Astrocyte of the cerebellum (primary cell): ENCODE measurements at regions not wholly inside any gene's neighbourhood (a gene's known extent, or its start where the extent isn't known, plus 50 kb on each side); places are given as distances from the start of the nearest gene placed in this dataset.
"Not testable (repeated sequence)": the region's sequence is repeated elsewhere in the genome, so short reads cannot be mapped to it uniquely, and the experiment has no call there.

Experiments used
- DNase-seq: peaks from one replicate; pipeline ENCODE4 v3.0.0-alpha.2; 2011; ENCODE audit warnings: low read depth
- H3K4me3 ChIP-seq: 2 replicates; pipeline ENCODE4 v1.5.1; 2011; ENCODE audit warnings: mild to moderate bottlenecking, low read depth, low read length, moderate library complexity
- CTCF ChIP-seq: IDR thresholded peaks from 2 replicates; pipeline ENCODE4 v1.5.1; 2012; ENCODE audit warnings: low read length, low read depth, moderate library complexity, mild to moderate bottlenecking; ENCODE audit errors: missing control alignments
- in situ Hi-C: cut with HindIII; loops from 2 replicates; pipeline ENCODE4 v1.10.0; 2017; ENCODE audit warnings: low sequenced_read_pairs

- in situ Hi-C loops = no loop called here
- no peak for DNase-seq
Measured at GRCh38 chr4:154024097-154024694, 235.3 kb upstream of the SFRP2 start.

GRCh38 chr4:154023671-154024070 lies 234.8 kb upstream of the SFRP2 start:
- DNase-seq, in situ Hi-C loops, H3K4me3 ChIP-seq: not testable (repeated sequence)

More at GRCh38 chr4:154024097-154024694, 235.3 kb upstream of the SFRP2 start:
- TF ChIP-seq CTCF = peak; percentile 26
- no peak overlapping the region for H3K4me3 ChIP-seq

GRCh38 chr4:154019811-154020210 lies 230.9 kb upstream of the SFRP2 start:
- no peak overlapping the region for H3K4me3 ChIP-seq
- in situ Hi-C loops = no loop called here
- no peak for DNase-seq
- no peak for TF ChIP-seq CTCF

GRCh38 chr4:154018659-154019058 lies 229.8 kb upstream of the SFRP2 start:
- peak; percentile 12 for TF ChIP-seq CTCF
- DNase-seq = no peak
- no peak overlapping the region for H3K4me3 ChIP-seq
- in situ Hi-C loops = no loop called here

- in situ Hi-C loops = no loop called here
- DNase-seq = no peak
- TF ChIP-seq CTCF = no peak
- no peak overlapping the region for H3K4me3 ChIP-seq
Measured at GRCh38 chr4:154015578-154015977, 226.7 kb upstream of the SFRP2 start.

- TF ChIP-seq CTCF = no peak
- no peak for DNase-seq
- in situ Hi-C loops = no loop called here
- H3K4me3 ChIP-seq = no peak overlapping the region
Measured at GRCh38 chr4:154014407-154015321, 225.8 kb upstream of the SFRP2 start.

- H3K4me3 ChIP-seq = no peak overlapping the region
- in situ Hi-C loops = no loop called here
- no peak for DNase-seq
- TF ChIP-seq CTCF = no peak
Measured at GRCh38 chr4:154013576-154013975, 224.7 kb upstream of the SFRP2 start.
